DOHH2 (cell line): ENCODE measurements at regions not wholly inside any gene's neighbourhood (a gene's known extent, or its start where the extent isn't known, plus 50 kb on each side); places are given as distances from the start of the nearest gene placed in this dataset.

Source experiments
- CTCF ChIP-seq: fragments of 200-600 bp; sonication (generic); IDR thresholded peaks from one replicate; pipeline ENCODE4 v1.5.1; 2014; ENCODE audit warnings: antibody characterized with exemption, mild to moderate bottlenecking, low read depth, low read length; ENCODE audit not compliant: poor library complexity, severe bottlenecking
- EZH2phosphoT487 ChIP-seq: fragments of 200-600 bp; sonication (generic); IDR thresholded peaks from 2 replicates; pipeline ENCODE4 v1.6.1; 2017; ENCODE audit warnings: borderline replicate concordance, mild to moderate bottlenecking, antibody characterized with exemption, low read length, moderate library complexity, mixed read lengths

- no peak for TF ChIP-seq CTCF
- no peak for TF ChIP-seq EZH2phosphoT487
Measured at GRCh38 chr2:138104071-138104470, 139.8 kb downstream of the HNMT start.
